WTC11 (cell line): ENCODE measurements at regions not wholly inside any gene's neighbourhood (a gene's known extent, or its start where the extent isn't known, plus 50 kb on each side); places are given as distances from the start of the nearest gene placed in this dataset.

Experiments used
- ATAC-seq: fragments of 200-7000 bp; cut with Tn5 transposase; 2 replicates; pipeline ENCODE4 v1.10.0; 2021; ENCODE audit warnings: mild to moderate bottlenecking, moderate library complexity
- CTCF ChIA-PET: fragments of 300-600 bp; sonication (Branson Sonifier 250); formaldehyde crosslinking; loops from one replicate; lab custom pipeline; 2021; ENCODE audit warnings: antibody characterized with exemption; lab: Charles Lee
- POLR2A ChIA-PET: fragments of 350-600 bp; sonication (Branson Sonifier 250); formaldehyde crosslinking; loops from one replicate; lab custom pipeline; 2021; ENCODE audit warnings: antibody characterized with exemption; lab: Charles Lee
- DNase-seq: peaks from one replicate; pipeline ENCODE4 v3.0.0; 2021; ENCODE audit warnings: low spot score
- H3K27ac Mint-ChIP-seq: 2 replicates; pipeline ENCODE4 v1.8.0; 2021; ENCODE audit warnings: mixed read lengths
- H3K27me3 Mint-ChIP-seq: 2 replicates; pipeline ENCODE4 v1.8.0; 2021; ENCODE audit warnings: low read depth, mild to moderate bottlenecking, moderate library complexity, mixed read lengths
- H3K36me3 Mint-ChIP-seq: 2 replicates; pipeline ENCODE4 v1.8.0; 2021; ENCODE audit warnings: mixed read lengths
- H3K4me1 Mint-ChIP-seq: 2 replicates; pipeline ENCODE4 v1.8.0; 2022; ENCODE audit warnings: mixed read lengths
- H3K4me3 Mint-ChIP-seq: 2 replicates; pipeline ENCODE4 v1.8.0; 2021; ENCODE audit warnings: mild to moderate bottlenecking, moderate library complexity, mixed read lengths
- H3K9me3 Mint-ChIP-seq: 2 replicates; pipeline ENCODE4 v1.8.0; 2021; ENCODE audit warnings: mixed read lengths
- CBFB ChIP-seq: sonication (generic); formaldehyde crosslinking; IDR thresholded peaks from 2 replicates; pipeline ENCODE4 v1.8.1; 2022; ENCODE audit warnings: mild to moderate bottlenecking, low read depth, missing genetic modification reagents
- FOXK1 ChIP-seq: sonication (generic); formaldehyde crosslinking; IDR thresholded peaks from 2 replicates; pipeline ENCODE4 v1.8.0; 2022; ENCODE audit warnings: mild to moderate bottlenecking, moderate library complexity, missing genetic modification reagents
- FOXP1 ChIP-seq: sonication (generic); formaldehyde crosslinking; IDR thresholded peaks from 2 replicates; pipeline ENCODE4 v1.8.0; 2022; ENCODE audit warnings: missing genetic modification reagents, mild to moderate bottlenecking, moderate library complexity, borderline replicate concordance
- HMGA2 ChIP-seq: fragments of 250-450 bp; sonication (Bioruptor Pico); IDR thresholded peaks from 2 replicates; pipeline ENCODE4 v1.4.0; 2021; ENCODE audit warnings: mild to moderate bottlenecking, moderate library complexity
- NR2C2 ChIP-seq: sonication (generic); formaldehyde crosslinking; IDR thresholded peaks from 2 replicates; pipeline ENCODE4 v1.8.0; 2022; ENCODE audit warnings: mild to moderate bottlenecking, missing genetic modification reagents
- OVOL2 ChIP-seq: fragments of 250-450 bp; sonication (Bioruptor Pico); IDR thresholded peaks from 2 replicates; pipeline ENCODE4 v1.9.0; 2021; ENCODE audit warnings: mild to moderate bottlenecking, borderline replicate concordance
- ZBTB21 ChIP-seq: sonication (generic); formaldehyde crosslinking; IDR thresholded peaks from 2 replicates; pipeline ENCODE4 v1.8.1; 2023; ENCODE audit warnings: mild to moderate bottlenecking, missing genetic modification reagents, borderline replicate concordance
- TF ChIP-seq, protein P1 (sequence below): sonication (generic); formaldehyde crosslinking; IDR thresholded peaks from 2 replicates; pipeline ENCODE4 v1.8.0; 2023; ENCODE audit warnings: missing genetic modification reagents, mild to moderate bottlenecking, borderline replicate concordance
- TF ChIP-seq, protein P2 (sequence below): sonication (generic); formaldehyde crosslinking; IDR thresholded peaks from 2 replicates; pipeline ENCODE4 v1.8.0; 2023; ENCODE audit warnings: mild to moderate bottlenecking, missing genetic modification reagents
- TF ChIP-seq, protein P3 (sequence below): sonication (generic); formaldehyde crosslinking; conservative IDR thresholded peaks from 2 replicates; pipeline ENCODE4 v1.8.1; 2022; ENCODE audit warnings: mild to moderate bottlenecking, missing genetic modification reagents
- TF ChIP-seq, protein P4 (sequence below): sonication (generic); formaldehyde crosslinking; IDR thresholded peaks from 2 replicates; pipeline ENCODE4 v1.8.1; 2023; ENCODE audit warnings: mild to moderate bottlenecking, missing genetic modification reagents
- TF ChIP-seq, protein P5 (sequence below): fragments of 250-450 bp; sonication (Bioruptor Pico); IDR thresholded peaks from 2 replicates; pipeline ENCODE4 v1.9.0; 2021; ENCODE audit warnings: mild to moderate bottlenecking

DNA sequence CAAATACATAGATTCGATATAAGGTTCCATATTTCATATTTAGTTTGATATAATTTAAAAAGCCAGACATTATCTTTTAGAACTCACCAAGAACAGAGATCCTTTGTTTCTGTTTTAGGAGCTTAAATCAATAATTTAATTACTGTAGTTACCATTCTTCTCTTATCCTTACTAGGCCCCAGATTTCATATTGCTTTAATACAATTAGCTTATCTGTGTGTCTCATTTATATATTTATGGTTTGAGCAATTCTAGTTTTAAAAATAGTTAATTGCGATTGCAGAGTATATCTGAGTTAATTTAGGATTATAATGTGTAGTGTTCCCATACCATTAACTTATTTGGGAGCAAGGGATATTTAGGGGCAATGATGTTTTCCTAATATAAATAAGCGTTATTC is 558.8 kb upstream of the ZNF804A start:
- CTCF ChIA-PET, result no interaction called here
- no peaks in the 10 kb centered on the region; the same call in 1 of the 2 replicates for H3K9me3 Mint-ChIP-seq
- no peaks in the 10 kb centered on the region for H3K4me1 Mint-ChIP-seq
- no peak overlapping the region for H3K27ac Mint-ChIP-seq
- no peaks in the 10 kb centered on the region for H3K27me3 Mint-ChIP-seq
- no peak for TF ChIP-seq NR2C2 (CRISPR knock-in tag)
- TF ChIP-seq, protein P1, sequence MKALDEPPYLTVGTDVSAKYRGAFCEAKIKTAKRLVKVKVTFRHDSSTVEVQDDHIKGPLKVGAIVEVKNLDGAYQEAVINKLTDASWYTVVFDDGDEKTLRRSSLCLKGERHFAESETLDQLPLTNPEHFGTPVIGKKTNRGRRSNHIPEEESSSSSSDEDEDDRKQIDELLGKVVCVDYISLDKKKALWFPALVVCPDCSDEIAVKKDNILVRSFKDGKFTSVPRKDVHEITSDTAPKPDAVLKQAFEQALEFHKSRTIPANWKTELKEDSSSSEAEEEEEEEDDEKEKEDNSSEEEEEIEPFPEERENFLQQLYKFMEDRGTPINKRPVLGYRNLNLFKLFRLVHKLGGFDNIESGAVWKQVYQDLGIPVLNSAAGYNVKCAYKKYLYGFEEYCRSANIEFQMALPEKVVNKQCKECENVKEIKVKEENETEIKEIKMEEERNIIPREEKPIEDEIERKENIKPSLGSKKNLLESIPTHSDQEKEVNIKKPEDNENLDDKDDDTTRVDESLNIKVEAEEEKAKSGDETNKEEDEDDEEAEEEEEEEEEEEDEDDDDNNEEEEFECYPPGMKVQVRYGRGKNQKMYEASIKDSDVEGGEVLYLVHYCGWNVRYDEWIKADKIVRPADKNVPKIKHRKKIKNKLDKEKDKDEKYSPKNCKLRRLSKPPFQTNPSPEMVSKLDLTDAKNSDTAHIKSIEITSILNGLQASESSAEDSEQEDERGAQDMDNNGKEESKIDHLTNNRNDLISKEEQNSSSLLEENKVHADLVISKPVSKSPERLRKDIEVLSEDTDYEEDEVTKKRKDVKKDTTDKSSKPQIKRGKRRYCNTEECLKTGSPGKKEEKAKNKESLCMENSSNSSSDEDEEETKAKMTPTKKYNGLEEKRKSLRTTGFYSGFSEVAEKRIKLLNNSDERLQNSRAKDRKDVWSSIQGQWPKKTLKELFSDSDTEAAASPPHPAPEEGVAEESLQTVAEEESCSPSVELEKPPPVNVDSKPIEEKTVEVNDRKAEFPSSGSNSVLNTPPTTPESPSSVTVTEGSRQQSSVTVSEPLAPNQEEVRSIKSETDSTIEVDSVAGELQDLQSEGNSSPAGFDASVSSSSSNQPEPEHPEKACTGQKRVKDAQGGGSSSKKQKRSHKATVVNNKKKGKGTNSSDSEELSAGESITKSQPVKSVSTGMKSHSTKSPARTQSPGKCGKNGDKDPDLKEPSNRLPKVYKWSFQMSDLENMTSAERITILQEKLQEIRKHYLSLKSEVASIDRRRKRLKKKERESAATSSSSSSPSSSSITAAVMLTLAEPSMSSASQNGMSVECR (CRISPR knock-in tag), result no peak
- no peak for TF ChIP-seq FOXK1 (CRISPR knock-in tag)
- TF ChIP-seq, all 79 proteins: peak for 0
- DNase-seq, result no peak
- POLR2A ChIA-PET, result no interaction called here
- no peak for ATAC-seq
- Mint-ChIP-seq H3K36me3 (no peaks in the 10 kb centered on the region), H3K4me3 (no peak overlapping the region)

DNA sequence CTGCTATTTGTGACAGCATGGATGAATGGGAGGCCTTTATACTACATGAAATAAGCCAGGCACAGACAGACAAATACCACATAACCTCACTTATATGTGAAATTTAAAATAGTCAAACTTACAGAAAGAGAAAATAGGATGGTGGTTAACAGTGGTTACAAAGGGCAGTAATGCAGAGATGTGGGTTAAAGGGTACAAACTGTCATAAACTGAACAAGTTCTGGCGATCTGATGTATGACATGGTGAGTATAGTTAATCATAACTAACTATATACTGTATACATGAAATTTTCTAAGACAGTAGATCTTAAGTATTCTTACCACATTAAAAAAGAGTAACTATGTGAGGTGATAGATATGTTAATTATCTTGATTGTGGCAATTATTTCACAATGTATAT is 558.1 kb upstream of the ZNF804A start:
- ChIA-PET POLR2A (no interaction called here), CTCF (no interaction called here)
- TF ChIP-seq, protein P2, sequence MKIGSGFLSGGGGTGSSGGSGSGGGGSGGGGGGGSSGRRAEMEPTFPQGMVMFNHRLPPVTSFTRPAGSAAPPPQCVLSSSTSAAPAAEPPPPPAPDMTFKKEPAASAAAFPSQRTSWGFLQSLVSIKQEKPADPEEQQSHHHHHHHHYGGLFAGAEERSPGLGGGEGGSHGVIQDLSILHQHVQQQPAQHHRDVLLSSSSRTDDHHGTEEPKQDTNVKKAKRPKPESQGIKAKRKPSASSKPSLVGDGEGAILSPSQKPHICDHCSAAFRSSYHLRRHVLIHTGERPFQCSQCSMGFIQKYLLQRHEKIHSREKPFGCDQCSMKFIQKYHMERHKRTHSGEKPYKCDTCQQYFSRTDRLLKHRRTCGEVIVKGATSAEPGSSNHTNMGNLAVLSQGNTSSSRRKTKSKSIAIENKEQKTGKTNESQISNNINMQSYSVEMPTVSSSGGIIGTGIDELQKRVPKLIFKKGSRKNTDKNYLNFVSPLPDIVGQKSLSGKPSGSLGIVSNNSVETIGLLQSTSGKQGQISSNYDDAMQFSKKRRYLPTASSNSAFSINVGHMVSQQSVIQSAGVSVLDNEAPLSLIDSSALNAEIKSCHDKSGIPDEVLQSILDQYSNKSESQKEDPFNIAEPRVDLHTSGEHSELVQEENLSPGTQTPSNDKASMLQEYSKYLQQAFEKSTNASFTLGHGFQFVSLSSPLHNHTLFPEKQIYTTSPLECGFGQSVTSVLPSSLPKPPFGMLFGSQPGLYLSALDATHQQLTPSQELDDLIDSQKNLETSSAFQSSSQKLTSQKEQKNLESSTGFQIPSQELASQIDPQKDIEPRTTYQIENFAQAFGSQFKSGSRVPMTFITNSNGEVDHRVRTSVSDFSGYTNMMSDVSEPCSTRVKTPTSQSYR (CRISPR knock-in tag), result no peak
- no peak for TF ChIP-seq HMGA2
- TF ChIP-seq, protein P3, sequence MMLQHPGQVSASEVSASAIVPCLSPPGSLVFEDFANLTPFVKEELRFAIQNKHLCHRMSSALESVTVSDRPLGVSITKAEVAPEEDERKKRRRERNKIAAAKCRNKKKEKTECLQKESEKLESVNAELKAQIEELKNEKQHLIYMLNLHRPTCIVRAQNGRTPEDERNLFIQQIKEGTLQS (CRISPR knock-in tag), result no peak
- no peak for TF ChIP-seq OVOL2
- TF ChIP-seq, protein P4, sequence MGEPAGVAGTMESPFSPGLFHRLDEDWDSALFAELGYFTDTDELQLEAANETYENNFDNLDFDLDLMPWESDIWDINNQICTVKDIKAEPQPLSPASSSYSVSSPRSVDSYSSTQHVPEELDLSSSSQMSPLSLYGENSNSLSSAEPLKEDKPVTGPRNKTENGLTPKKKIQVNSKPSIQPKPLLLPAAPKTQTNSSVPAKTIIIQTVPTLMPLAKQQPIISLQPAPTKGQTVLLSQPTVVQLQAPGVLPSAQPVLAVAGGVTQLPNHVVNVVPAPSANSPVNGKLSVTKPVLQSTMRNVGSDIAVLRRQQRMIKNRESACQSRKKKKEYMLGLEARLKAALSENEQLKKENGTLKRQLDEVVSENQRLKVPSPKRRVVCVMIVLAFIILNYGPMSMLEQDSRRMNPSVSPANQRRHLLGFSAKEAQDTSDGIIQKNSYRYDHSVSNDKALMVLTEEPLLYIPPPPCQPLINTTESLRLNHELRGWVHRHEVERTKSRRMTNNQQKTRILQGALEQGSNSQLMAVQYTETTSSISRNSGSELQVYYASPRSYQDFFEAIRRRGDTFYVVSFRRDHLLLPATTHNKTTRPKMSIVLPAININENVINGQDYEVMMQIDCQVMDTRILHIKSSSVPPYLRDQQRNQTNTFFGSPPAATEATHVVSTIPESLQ (CRISPR knock-in tag), result no peak
- TF ChIP-seq ZBTB21 (CRISPR knock-in tag), result no peak
- no peak for TF ChIP-seq CBFB (CRISPR knock-in tag)
- Mint-ChIP-seq H3K27ac (no peak overlapping the region), H3K4me1 (no peaks in the 10 kb centered on the region), H3K9me3 (peaks cover 5% of the 10 kb centered on the region; the same call in 1 of the 2 replicates), H3K4me3 (no peak overlapping the region), H3K36me3 (no peaks in the 10 kb centered on the region), H3K27me3 (no peaks in the 10 kb centered on the region)
- DNase-seq (no peak), ATAC-seq (no peak)

DNA sequence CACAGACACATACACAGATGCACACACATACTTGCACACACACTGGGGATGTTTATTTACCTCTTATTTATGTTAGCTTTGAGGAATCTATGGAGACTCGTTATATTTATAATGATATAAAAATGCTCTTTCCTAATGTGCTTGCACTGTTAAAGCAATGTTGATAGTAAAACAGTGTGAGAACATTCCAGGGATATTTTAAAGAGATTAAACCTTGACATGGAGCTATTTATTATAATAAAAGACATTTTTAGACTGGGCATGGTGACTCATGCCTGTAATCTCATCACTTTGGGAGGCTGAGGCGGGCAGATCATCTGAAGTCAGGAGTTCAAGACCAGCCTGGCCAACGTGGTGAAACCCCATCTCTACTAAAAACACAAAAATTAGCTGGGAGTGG is 557.3 kb upstream of the ZNF804A start:
- Mint-ChIP-seq H3K4me1 (no peaks in the 10 kb centered on the region), H3K27me3 (no peaks in the 10 kb centered on the region), H3K36me3 (no peaks in the 10 kb centered on the region), H3K4me3 (no peak overlapping the region), H3K27ac (no peak overlapping the region)
- CTCF ChIA-PET, result no interaction called here
- DNase-seq, result no peak
- ATAC-seq, result no peak
- TF ChIP-seq, protein P5, sequence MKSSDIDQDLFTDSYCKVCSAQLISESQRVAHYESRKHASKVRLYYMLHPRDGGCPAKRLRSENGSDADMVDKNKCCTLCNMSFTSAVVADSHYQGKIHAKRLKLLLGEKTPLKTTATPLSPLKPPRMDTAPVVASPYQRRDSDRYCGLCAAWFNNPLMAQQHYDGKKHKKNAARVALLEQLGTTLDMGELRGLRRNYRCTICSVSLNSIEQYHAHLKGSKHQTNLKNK (CRISPR knock-in tag), result no peak
- TF ChIP-seq FOXP1 (CRISPR knock-in tag), result no peak
- TF ChIP-seq, all 79 proteins: peak for 0
- POLR2A ChIA-PET, result no interaction called here
- H3K9me3 Mint-ChIP-seq, result peaks cover 5% of the 10 kb centered on the region; the same call in 1 of the 2 replicates
